Suppressor macrophage treated with lipopolysaccharide for 4 hours (primary cell): ENCODE measurements at regions not wholly inside any gene's neighbourhood (a gene's known extent, or its start where the extent isn't known, plus 50 kb on each side); places are given as distances from the start of the nearest gene placed in this dataset.
A peak's percentile ranks its signal among the peaks of the same experiment; 100 is the strongest.

Experiments
- DNase-seq: peaks from one replicate; pipeline ENCODE4 v3.0.0-alpha.2; 2020

DNA sequence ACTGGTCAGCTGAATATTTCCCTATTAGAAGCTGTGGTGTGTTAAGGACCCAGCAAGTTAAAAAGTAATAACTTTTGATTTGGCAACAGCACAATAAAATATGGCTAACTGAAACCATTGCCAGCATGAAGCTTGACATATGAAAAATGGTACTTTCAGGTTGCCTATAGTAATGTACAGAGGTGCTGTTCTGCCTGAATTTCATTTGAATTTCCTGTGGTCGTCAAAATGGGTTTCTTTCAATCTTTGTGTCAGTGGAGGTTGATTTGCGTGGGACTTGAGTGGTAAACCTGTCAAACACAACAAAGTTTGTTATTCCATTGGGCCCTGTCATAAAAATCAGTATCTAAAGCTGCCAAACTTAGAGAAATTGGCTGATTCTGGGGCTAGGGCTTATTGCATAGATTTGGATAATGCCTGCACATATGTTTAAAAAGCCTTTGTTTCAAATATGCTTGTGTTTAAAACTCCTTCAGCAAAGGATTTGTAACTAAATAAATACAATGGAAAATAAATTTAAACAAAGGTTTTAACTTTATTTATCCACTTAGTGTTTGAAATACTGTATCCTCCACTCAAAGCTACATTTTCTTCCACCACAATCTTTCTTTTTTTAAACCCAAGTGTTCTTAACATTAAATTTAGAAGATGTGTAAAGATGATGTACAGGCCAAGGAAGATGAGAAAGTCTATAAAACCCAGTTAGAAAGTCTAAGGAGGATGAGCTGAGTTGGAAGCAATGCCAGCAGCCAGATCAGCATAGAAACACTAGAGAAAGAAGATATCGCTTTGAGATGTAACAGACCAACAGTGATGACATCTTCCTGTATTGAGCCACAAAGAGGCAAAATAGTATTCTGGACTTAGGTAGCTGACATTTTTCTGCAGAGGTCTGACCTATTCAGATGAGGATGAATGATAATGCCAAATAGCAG is 134.8 kb upstream of the GIMD1 start:
- no peak for DNase-seq

DNA sequence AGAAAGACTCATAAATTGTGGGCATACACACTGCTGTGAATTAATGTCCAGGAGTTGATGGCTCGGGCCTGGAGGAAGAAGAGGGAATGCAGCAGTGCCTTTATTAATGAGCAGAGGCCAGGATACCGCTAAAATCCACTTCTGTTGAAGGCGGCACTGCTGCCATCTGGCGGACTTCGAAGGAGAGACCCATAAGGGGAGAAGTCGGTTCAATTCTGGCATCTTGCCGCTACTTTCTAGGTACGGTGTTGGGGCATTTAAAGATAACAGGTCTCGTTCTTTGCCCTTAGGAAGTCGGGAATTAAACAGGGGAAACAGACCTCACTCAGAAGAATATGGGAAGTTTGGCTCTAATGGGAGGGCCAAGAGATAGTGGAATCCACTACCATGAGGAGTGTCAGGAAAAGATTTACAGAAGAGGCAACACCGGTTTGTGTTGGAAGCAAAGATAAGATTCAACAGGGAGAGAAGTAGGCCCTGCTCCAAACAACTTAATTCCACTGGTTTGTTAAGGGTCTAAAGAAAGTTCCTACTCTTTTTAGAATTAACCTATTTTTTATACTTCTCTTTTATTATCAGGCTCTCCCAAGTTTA is 133.6 kb upstream of the GIMD1 start:
- peak; percentile 52 for DNase-seq

DNA sequence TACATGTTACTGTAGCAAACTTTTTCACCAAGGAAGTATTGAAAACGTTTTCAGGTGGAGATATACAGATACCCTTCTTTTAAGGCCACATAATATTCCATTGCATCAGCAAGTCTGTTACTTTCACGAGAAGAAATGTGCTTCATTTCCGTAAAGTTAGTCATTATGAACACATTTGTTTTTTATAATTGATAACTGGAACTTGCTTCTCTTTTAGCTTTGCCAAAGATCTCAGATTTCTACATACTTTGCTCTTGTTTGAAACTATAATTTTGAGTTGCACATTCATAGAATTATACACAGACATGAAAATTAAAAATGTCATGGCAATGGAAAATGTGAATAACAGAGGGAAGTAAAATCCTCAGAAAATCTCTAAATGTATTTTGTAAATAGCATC is 128.7 kb upstream of the GIMD1 start:
- DNase-seq, result no peak

DNA sequence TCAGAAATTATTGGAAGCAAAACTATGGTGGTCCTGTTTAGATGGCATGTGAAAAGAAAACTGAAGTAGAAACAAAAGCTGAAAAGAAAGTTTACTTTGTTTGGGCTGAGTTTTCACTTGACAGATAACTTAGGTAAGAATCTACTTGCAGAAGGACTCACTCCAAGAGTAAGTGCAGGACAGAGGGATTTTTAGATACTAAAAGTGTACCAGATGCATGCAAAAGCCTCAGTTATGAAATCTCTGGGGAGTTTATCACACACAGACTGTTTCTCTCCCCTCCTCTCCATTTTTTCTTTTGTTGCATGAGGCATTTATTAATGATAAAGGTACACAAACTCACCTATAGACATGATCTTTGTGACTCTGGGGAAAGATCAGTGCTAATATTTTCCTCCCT is 127.5 kb upstream of the GIMD1 start:
- no peak for DNase-seq

GRCh38 chr4:106495476-106495875 is 126.9 kb upstream of the GIMD1 start:
- DNase-seq, result no peak

GRCh38 chr4:106494066-106494465 is 125.5 kb upstream of the GIMD1 start:
- DNase-seq, result no peak

DNA sequence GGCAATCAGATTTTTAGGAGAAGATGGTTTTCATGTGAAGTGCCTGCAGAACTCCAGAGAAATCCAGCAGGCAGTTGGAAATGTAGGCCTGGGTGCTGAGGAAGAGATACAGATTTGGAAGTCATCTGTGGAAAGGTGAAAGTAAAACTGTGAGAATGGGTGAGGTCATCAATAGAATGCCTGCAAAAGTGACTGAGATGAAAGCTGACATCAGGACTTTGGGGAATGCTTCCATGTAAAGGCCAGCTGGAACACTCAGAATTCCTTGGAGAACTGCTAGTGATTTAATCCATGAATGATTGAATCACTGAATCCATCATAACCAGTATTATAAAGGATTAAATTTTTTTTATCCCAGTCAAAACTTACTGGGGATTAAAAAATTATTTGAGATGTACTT is 124.5 kb upstream of the GIMD1 start:
- DNase-seq, result no peak

DNA sequence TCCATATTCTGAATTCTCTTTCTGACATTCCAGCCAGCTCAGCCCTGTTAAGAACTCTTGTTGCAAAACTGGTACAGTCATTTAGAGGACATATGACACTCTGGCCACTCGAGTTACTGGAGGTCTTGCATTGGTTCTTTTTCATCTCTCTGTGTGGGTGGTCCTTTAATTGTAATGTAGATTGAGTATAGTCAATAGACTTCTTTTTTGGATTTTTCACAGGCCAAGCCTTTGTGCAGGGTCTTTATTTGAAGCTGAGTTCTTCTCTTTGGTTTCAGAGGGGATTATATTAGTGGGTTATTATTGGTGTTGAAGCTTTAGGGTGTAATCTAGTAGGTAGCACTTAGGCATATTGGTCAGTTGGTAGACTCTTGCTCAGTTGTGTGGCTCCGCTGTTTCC is 118.0 kb upstream of the GIMD1 start:
- no peak for DNase-seq

DNA sequence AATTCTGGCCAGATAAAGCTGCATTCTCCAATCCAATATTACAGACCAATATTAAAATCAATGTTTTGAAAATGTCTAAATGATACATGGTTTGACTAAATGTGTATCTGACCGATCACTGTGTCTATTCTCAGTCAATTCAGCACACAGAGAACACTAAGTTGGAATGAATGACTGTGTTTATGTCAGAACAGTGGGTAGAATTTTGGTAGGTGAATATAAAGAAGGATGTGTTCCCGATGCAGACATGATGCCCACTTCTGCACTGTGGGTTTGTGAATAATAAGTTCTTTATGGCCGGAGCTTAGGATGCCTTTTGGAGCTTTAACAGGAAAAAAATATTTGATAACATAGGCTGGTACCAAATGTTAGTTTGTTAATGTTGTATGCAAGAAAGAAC is 113.2 kb upstream of the GIMD1 start:
- DNase-seq, result no peak

GRCh38 chr4:106478152-106478551 is 109.6 kb upstream of the GIMD1 start:
- DNase-seq, result no peak

DNA sequence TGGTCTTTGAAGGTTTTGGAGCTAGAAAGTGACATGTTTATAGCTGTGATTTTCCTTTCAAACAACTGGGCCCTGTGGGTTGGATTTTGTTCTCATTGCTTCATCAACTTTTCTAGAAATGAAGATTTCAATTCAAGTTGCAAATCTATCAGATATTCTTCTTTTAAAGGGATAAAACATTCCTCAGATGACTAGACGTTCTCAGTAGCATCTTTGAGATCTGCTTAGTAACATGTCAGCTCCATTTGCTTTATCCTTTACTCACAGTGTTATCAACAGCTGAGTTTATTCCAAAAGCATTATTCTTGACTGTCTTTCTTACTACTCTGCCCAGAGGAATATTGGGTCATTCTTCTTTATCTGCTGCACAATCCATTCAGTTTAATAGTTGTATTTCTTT is 108.2 kb upstream of the GIMD1 start:
- no peak for DNase-seq

- DNase-seq, result no peak
Measured at GRCh38 chr4:106473515-106473914, 104.9 kb upstream of the GIMD1 start.

- DNase-seq, result no peak
Measured at GRCh38 chr4:106471151-106471550, 102.6 kb upstream of the GIMD1 start.

DNA sequence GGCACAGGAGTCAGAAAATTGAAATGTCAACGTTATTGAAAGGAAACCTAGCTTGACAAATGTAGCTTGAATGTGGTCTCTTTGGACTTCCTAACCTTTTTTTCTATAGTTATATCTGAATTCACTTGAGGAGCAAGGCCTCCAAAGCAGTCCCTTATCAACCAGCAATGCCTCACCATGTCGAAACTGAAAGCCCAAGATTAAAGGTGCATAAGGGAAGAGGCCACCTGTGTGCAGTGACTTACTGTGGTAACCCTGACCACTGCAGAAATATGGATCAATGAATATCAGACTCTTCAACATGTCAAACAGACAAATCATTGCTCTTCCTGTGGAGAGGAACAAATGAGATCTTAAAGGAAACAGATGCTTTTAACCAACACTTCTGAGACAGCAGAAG is 95.0 kb upstream of the GIMD1 start:
- DNase-seq, result no peak

DNA sequence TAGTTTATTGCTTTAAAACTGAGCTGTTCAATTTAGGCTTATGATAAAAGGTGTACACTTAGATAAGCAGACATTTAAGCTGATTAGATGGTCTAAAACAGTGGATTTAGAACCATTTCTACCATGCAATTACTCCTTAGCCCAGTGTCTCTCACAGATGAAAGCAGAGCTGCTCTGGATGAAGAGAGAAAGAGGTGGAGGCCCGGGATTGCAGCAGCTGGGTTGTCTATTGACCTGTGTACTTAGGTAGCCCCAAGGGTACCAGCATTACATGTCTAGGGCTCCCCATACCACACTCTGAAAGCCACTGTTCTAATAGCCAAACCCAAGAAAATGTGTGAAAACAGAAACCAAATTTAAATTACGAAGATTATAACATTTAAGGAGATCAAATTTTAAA is 86.0 kb upstream of the GIMD1 start:
- no peak for DNase-seq

GRCh38 chr4:106454021-106454420 is 85.4 kb upstream of the GIMD1 start:
- DNase-seq, result no peak

GRCh38 chr4:106451091-106451490 is 82.5 kb upstream of the GIMD1 start:
- DNase-seq, result no peak

DNA sequence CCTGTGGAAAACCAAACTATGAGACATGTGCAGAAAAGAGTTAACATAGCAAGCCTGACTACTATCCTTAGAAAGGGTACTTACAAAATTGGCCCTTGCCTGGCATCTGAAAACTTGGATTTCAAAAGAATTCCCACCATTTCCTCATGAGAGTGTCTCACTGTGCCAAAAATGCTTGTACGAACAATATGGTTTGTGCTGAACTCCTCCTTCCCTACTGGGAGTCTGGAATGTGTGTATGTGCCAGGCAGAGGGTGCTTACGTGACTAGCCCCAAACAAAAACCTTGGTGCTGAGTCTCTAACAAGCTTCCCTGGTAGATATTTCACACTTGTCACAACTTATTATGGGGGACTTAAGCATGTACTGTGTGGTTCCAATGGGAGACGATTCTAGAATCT is 81.7 kb upstream of the GIMD1 start:
- no peak for DNase-seq

GRCh38 chr4:106444557-106444956 is 76.0 kb upstream of the GIMD1 start:
- no peak for DNase-seq

GRCh38 chr4:106430797-106431196 is 62.2 kb upstream of the GIMD1 start:
- no peak for DNase-seq

- no peak for DNase-seq
Measured at GRCh38 chr4:106429885-106430284, 61.3 kb upstream of the GIMD1 start.

- DNase-seq, result no peak
Measured at GRCh38 chr4:106426069-106426468, 57.5 kb upstream of the GIMD1 start.

DNA sequence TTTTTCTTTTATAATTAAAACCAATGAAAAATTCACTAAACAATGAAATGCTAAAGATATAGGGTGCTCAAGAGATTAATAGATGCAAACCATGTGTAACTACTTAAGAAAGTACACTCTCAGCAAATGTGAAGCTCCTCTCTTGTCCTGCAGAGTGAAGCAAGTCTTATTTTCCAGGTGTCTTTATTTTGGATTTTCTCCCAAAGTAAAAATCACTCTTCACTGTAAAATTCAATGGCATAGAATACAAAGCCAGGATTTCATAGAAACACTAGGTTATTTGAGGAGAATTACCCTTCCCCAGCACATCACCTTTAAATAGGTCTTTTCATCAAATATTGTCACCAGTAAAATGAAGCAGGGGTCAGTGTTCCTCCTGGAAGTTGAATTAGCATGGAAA is 57.0 kb upstream of the GIMD1 start:
- no peak for DNase-seq

DNA sequence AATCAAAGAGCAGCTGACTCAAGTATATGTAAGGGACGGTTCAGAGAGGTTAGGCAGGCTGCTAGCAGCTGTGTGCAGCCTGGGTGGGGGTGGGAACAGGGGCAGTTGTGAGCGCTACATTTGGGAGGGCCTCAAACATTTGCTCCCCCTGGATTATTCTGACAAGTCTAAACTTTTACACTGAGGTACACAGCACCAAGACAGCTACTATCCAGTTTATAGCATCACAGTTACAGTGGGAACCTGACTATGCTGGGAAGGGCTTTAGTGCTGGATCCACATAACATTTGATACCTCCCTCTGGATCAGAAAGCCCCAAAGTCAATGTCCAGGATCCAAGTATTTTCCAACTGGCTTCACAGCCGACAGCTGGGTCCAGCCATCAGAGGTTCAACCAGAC is 55.8 kb upstream of the GIMD1 start:
- DNase-seq, result no peak

- no peak for DNase-seq
Measured at GRCh38 chr4:106423791-106424190, 55.2 kb upstream of the GIMD1 start.
